Neural cell (in vitro differentiated cells): ENCODE measurements at regions not wholly inside any gene's neighbourhood (a gene's known extent, or its start where the extent isn't known, plus 50 kb on each side); places are given as distances from the start of the nearest gene placed in this dataset.

Source experiments
- H2AFZ ChIP-seq: fragments of 200-600, 300-800 bp; sonication (generic), shearing (Covaris generic); 2 replicates; pipeline ENCODE4 v1.6.0; 2014; ENCODE audit warnings: low read depth, mild to moderate bottlenecking, antibody characterized with exemption, low read length, moderate library complexity
- H3F3A ChIP-seq: fragments of 200-600 bp; shearing (Covaris generic); 2 replicates; pipeline ENCODE4 v1.6.1; 2016; ENCODE audit warnings: mild to moderate bottlenecking, moderate library complexity, mixed read lengths, antibody characterized with exemption, low read length; ENCODE audit not compliant: insufficient read depth, poor library complexity, severe bottlenecking
- H3K27ac ChIP-seq: fragments of 200-600, 300-800 bp; sonication (generic), shearing (Covaris generic); 2 replicates; pipeline ENCODE4 v1.5.1; 2014; ENCODE audit warnings: mild to moderate bottlenecking, low read length, moderate library complexity
- H3K27me3 ChIP-seq: fragments of 300-800, 200-600 bp; sonication (generic), shearing (Covaris generic); 2 replicates; pipeline ENCODE4 v1.6.0; 2014; ENCODE audit warnings: mild to moderate bottlenecking, low read depth, low read length, moderate library complexity; ENCODE audit not compliant: insufficient read depth
- H3K36me3 ChIP-seq: fragments of 300-800, 200-600 bp; sonication (generic), shearing (Covaris generic); 2 replicates; pipeline ENCODE4 v1.5.1; 2014; ENCODE audit warnings: mild to moderate bottlenecking, antibody characterized with exemption, low read length, moderate library complexity; ENCODE audit not compliant: insufficient read depth
- H3K4me2 ChIP-seq: fragments of 300-800, 200-600 bp; sonication (generic), shearing (Covaris generic); 2 replicates; pipeline ENCODE4 v1.6.0; 2014; ENCODE audit warnings: mild to moderate bottlenecking, low read length
- H3K4me3 ChIP-seq: fragments of 300-800, 200-600 bp; sonication (generic), shearing (Covaris generic); 2 replicates; pipeline ENCODE4 v1.5.1; 2014; ENCODE audit warnings: mild to moderate bottlenecking, low read length, moderate library complexity
- H3K79me2 ChIP-seq: fragments of 200-600 bp; shearing (Covaris generic); replicated peaks from 2 replicates; pipeline ENCODE4 v1.6.0; 2014; ENCODE audit warnings: mild to moderate bottlenecking, low read length, moderate library complexity; ENCODE audit not compliant: insufficient read depth
- H3K9ac ChIP-seq: fragments of 300-800, 200-600 bp; sonication (generic), shearing (Covaris generic); 2 replicates; pipeline ENCODE4 v1.6.1; 2016; ENCODE audit warnings: mild to moderate bottlenecking, low read length, mixed read lengths
- H3K9me2 ChIP-seq: fragments of 200-600 bp; shearing (Covaris generic); 2 replicates; pipeline ENCODE4 v1.6.1; 2016; ENCODE audit warnings: mild to moderate bottlenecking, low read length, mixed read lengths; ENCODE audit not compliant: insufficient read depth
- H3K9me3 ChIP-seq: fragments of 200-600, 300-800 bp; sonication (generic), shearing (Covaris generic); 2 replicates; pipeline ENCODE4 v1.6.1; 2016; ENCODE audit warnings: mild to moderate bottlenecking, mixed run types, low read length, moderate library complexity, mixed read lengths
- H4K20me1 ChIP-seq: fragments of 200-600 bp; shearing (Covaris generic); 2 replicates; pipeline ENCODE4 v1.6.1; 2016; ENCODE audit warnings: mild to moderate bottlenecking, mixed run types; ENCODE audit not compliant: insufficient read depth
- CTCF ChIP-seq: fragments of 450-650 bp; IDR thresholded peaks from 2 replicates; pipeline ENCODE4 v1.5.1; 2014; ENCODE audit warnings: antibody characterized with exemption, mild to moderate bottlenecking, moderate library complexity; ENCODE audit not compliant: poor library complexity, severe bottlenecking
- EP300 ChIP-seq: fragments of 450-650 bp; conservative IDR thresholded peaks from 2 replicates; pipeline ENCODE4 v1.6.1; 2014; ENCODE audit warnings: antibody characterized with exemption, mild to moderate bottlenecking, moderate library complexity; ENCODE audit not compliant: poor library complexity, severe bottlenecking
- EZH2 ChIP-seq: fragments of 200-600, 300-800 bp; shearing (Covaris generic), sonication (generic); IDR thresholded peaks from 2 replicates; pipeline ENCODE4 v1.6.1; 2014; ENCODE audit warnings: antibody characterized with exemption, low read length, borderline replicate concordance, mild to moderate bottlenecking; ENCODE audit not compliant: insufficient read depth, poor library complexity, severe bottlenecking
- MXI1 ChIP-seq: fragments of 450-650 bp; conservative IDR thresholded peaks from 2 replicates; pipeline ENCODE4 v1.6.1; 2014; ENCODE audit warnings: antibody characterized with exemption, mild to moderate bottlenecking; ENCODE audit not compliant: poor library complexity, severe bottlenecking
- POLR2AphosphoS5 ChIP-seq: IDR thresholded peaks from 2 replicates; pipeline ENCODE4 v1.6.1; 2012
- RAD21 ChIP-seq: fragments of 450-650 bp; conservative IDR thresholded peaks from 2 replicates; pipeline ENCODE4 v1.6.1; 2014; ENCODE audit warnings: antibody characterized with exemption, mild to moderate bottlenecking, moderate library complexity
- SMC3 ChIP-seq: fragments of 450-650 bp; conservative IDR thresholded peaks from 2 replicates; pipeline ENCODE4 v1.6.1; 2014; ENCODE audit warnings: antibody characterized with exemption, mild to moderate bottlenecking, moderate library complexity; ENCODE audit not compliant: poor library complexity
- TAF1 ChIP-seq: IDR thresholded peaks from 2 replicates; pipeline ENCODE4 v1.6.1; 2012; ENCODE audit warnings: low read depth
- TF ChIP-seq, protein P1 (sequence below): IDR thresholded peaks from 2 replicates; pipeline ENCODE4 v1.6.1; 2012; ENCODE audit warnings: borderline replicate concordance

- H4K20me1 ChIP-seq, result no peaks in the 10 kb centered on the region
- H2AFZ ChIP-seq, result no peak overlapping the region
- no peaks in the 10 kb centered on the region for H3K9me2 ChIP-seq
- H3K79me2 ChIP-seq, result no peaks in the 10 kb centered on the region
- no peaks in the 10 kb centered on the region for H3K36me3 ChIP-seq
- no peak overlapping the region for H3K9ac ChIP-seq
- no peaks in the 10 kb centered on the region for H3F3A ChIP-seq
- no peaks in the 10 kb centered on the region for H3K9me3 ChIP-seq
- no peak overlapping the region for H3K4me3 ChIP-seq
- no peak overlapping the region for H3K4me2 ChIP-seq
- no peaks in the 10 kb centered on the region for H3K27me3 ChIP-seq
- H3K27ac ChIP-seq, result no peak overlapping the region
- TF ChIP-seq TAF1, result no peak
- TF ChIP-seq CTCF, result no peak
- no peak for TF ChIP-seq RAD21
- no peak for TF ChIP-seq POLR2AphosphoS5
- TF ChIP-seq, protein P1, sequence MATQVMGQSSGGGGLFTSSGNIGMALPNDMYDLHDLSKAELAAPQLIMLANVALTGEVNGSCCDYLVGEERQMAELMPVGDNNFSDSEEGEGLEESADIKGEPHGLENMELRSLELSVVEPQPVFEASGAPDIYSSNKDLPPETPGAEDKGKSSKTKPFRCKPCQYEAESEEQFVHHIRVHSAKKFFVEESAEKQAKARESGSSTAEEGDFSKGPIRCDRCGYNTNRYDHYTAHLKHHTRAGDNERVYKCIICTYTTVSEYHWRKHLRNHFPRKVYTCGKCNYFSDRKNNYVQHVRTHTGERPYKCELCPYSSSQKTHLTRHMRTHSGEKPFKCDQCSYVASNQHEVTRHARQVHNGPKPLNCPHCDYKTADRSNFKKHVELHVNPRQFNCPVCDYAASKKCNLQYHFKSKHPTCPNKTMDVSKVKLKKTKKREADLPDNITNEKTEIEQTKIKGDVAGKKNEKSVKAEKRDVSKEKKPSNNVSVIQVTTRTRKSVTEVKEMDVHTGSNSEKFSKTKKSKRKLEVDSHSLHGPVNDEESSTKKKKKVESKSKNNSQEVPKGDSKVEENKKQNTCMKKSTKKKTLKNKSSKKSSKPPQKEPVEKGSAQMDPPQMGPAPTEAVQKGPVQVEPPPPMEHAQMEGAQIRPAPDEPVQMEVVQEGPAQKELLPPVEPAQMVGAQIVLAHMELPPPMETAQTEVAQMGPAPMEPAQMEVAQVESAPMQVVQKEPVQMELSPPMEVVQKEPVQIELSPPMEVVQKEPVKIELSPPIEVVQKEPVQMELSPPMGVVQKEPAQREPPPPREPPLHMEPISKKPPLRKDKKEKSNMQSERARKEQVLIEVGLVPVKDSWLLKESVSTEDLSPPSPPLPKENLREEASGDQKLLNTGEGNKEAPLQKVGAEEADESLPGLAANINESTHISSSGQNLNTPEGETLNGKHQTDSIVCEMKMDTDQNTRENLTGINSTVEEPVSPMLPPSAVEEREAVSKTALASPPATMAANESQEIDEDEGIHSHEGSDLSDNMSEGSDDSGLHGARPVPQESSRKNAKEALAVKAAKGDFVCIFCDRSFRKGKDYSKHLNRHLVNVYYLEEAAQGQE, result no peak
- TF ChIP-seq MXI1, result no peak
- TF ChIP-seq EZH2, result no peak
- no peak for TF ChIP-seq SMC3
- no peak for TF ChIP-seq EP300
These were observed 326.4 kb downstream of the SLITRK2 start for GRCh38 chrX:146144039-146144438.

GRCh38 chrX:146154191-146154590, 336.6 kb downstream of the SLITRK2 start:
- no peak overlapping the region for H3K27ac ChIP-seq
- H3K36me3 ChIP-seq, result no peaks in the 10 kb centered on the region
- no peaks in the 10 kb centered on the region for H3K27me3 ChIP-seq
- no peak overlapping the region for H3K9ac ChIP-seq
- TF ChIP-seq MXI1 (no peak), POLR2AphosphoS5 (no peak), SMC3 (no peak), RAD21 (no peak), EZH2 (no peak), CTCF (no peak), TAF1 (no peak), EP300 (no peak)
- TF ChIP-seq, protein P1, result no peak
- no peaks in the 10 kb centered on the region for H3F3A ChIP-seq
- H3K9me2 ChIP-seq, result no peaks in the 10 kb centered on the region
- no peaks in the 10 kb centered on the region for H3K79me2 ChIP-seq
- H3K9me3 ChIP-seq, result no peaks in the 10 kb centered on the region
- no peaks in the 10 kb centered on the region for H4K20me1 ChIP-seq
- no peak overlapping the region for H2AFZ ChIP-seq
- no peak overlapping the region for H3K4me2 ChIP-seq
- no peak overlapping the region for H3K4me3 ChIP-seq
